Renal cortical epithelial cell (primary cell): ENCODE measurements at regions not wholly inside any gene's neighbourhood (a gene's known extent, or its start where the extent isn't known, plus 50 kb on each side); places are given as distances from the start of the nearest gene placed in this dataset.
A peak's percentile ranks its signal among the peaks of the same experiment; 100 is the strongest.
"Not testable (repeated sequence)": the region's sequence is repeated elsewhere in the genome, so short reads cannot be mapped to it uniquely, and the experiment has no call there.

ENCODE experiments used
- DNase-seq: peaks from one replicate; pipeline ENCODE4 v3.0.0-alpha.2; 2011; ENCODE audit warnings: low read depth

DNA sequence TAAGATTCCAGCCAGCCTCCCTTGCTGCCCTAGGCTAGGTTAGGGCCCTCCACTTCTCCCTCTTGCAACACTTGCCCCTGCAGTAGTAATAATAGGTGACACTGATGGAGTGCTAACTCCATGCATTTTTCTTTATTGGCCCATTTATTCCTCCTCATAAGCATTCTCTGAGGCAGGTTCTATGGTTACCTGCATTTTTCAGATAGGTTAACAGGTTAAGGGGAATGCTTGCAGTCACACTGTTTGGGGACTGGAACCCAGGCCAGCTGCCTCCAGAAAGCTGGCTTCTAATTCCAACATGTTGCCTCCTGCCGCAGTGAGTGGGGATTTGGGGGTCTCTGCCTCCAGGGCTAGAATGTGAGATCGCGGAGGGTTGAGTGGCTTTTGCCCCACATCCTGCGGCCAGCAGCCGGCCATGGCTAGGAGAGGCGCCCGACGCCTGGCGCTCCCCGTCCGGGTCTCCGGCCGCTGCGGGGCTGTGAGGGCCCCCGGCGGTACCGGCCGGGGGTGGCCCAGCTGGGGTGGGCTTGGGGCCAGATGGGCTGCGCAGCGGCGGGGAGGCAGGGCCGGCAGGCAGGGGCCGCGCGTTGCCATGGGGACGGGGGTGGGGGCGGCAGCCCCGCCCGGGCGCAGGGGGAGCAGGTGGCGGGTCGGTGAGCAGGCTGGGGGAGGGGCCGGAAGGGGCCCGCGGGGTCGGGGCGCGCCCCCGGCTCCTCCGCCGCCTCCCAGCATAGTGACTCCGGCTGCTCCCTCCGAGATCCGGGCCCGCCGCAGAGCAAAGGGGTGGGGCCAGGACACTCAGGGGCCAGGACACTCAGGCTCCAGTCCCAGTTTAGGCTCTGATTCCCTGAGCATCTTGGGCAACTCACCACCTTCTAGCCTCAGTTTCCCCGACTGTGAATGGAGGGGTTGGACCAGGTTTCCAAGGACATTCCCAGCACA is 68.4 kb upstream of the SSBP3 start:
- DNase-seq = no peak

DNA sequence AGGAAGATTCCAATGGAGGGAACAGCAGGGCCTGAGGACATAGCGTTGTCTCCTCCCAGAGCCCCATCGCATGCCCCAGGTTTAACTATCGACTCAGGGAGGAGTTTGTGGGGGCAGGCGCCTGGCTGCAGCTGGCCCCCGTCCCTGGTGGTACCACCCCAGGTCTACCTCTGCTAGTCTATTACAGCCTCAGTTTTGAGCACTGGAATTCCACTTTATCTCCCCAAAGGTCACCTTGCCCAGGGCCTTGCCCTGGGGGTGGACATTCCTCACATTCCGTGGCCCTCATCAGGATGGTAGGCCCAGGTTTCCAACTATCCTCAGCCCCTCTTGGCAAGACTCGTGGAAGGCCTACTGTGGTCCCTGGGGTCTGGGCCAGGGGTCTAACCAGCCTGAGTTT is 65.4 kb upstream of the SSBP3 start:
- no peak for DNase-seq

DNA sequence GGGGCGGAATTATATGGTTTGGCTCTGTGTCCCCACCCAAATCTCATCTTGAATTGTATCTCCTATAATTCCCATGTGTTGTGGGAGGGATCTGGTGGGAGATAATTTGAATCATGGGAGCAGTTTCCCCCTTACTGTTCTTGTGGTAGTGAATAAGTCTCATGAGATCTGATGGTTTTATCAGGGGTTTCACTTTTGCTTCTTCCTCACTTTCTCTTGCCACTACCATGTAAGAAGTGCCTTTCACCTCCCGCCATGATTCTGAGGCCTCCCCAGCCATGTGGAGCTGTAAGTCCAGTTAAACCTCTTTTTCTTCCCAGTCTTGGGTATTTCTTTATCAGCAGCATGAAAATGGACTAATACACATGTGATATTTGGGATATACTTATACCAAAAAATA is 63.2 kb upstream of the SSBP3 start:
- DNase-seq = not testable (repeated sequence)

DNA sequence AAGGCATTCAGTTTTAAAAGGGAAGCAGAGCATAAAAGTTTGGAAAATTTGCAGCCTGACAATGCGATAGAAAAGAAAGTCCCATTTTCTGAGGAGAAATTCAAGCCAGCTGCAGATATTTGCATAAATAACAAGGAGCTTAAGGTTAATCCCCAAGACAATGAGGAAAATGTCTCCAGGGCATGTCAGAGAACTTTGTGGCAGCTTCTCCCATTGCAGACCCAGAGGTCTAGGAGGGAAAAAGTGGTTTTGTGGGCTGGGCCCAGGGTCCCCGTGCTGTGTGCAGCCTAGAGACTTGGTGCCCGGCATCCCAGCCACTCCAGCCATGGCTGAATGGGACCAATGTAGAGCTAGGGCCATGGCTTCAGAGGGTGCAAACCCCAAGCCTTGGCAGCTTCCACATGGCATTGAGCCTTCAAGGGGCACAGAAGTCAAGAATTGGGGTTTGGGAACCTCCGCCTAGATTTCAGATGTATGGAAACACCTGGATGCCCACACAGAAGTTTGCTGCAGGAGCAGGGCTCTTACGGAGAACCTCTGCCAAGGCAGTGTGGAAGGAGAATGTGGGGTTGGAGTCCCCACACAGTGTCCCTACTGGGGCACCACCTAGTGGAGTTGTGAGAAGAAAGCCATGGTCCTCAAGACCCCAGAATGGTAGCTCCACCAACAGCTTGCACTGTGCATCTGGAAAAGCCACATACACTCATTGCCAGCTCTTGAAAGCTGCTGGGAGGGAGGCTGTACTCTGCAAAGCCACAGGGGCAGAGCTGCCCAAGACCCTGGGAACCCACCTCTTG is 62.3 kb upstream of the SSBP3 start:
- not testable (repeated sequence) for DNase-seq

DNA sequence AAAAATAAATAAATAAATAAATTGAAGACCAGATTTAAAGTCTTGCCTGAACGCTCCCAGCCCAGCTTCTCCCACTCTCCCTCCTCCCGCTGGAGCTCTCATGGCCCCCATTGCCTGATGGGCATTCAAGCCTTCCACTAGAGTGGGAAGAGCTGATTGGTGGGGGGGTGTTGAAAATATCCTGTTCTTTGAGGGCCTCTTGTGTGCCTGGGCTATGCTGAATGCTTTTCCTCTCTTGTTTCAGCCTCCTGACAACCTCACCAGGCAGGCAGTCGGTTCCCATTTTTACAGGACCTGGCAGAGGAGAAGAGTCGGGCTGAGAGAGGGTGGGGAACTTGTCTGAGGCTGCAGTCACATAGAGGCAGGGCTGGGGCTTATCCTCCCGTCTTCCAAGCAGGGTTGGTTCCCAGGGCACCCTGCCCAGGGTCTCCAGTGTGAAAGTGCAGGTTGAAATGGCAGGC is 59.2 kb upstream of the SSBP3 start:
- no peak for DNase-seq

DNA sequence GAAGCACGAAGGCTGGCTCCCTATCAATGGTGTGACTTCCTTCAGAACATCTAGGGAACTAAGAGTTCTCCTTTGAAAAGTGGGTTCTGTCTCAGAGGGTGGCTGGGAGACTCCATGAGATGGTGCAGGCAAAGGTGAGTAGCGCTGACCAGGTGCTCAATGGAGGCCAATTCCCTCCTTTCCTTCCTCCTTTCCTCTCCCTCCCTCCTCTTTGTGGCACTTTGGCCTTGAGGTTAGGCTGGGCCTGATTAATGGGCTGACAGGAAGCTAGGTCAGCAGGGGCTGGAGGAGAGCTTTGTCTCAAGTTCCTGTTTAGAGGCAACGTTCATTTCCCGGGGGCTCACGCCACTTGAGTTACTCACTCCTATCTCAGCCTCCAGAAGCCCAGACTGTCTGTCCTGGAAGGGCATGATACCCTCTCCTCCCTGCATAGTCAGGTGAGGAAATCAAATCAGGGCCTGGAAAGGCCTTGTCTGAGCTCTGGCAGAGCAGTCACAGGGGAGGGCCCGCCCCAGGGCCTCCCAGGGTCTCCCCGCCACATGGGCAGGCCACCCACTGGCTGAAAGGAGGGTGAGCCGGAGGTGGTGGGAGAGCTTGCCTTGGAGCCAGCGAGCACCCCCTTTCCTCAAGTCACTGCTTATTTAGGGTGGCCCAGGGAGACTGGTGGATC is 58.4 kb upstream of the SSBP3 start:
- DNase-seq = peak; percentile 19

DNA sequence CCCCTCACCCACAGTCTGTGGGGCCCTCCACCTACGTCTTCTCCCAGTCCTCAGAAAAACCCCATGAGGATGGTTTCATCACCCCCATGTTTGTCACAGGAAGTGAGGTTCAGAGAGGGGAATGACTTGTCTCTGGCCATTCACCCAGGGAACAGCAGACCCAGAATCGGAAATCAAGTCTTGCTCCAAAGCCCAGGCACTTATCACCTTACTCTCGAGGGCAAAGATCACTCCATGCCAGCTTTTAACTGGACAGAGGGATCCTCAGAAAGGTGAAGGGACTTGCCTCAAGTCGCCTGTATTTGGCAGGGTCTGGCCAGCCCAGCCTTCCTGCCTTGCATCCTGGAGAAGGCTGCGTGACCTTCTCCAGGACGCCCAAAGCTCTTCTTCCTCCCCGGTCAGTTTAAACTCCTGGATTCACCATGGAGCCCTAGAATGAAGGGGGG is 57.9 kb upstream of the SSBP3 start:
- no peak for DNase-seq

DNA sequence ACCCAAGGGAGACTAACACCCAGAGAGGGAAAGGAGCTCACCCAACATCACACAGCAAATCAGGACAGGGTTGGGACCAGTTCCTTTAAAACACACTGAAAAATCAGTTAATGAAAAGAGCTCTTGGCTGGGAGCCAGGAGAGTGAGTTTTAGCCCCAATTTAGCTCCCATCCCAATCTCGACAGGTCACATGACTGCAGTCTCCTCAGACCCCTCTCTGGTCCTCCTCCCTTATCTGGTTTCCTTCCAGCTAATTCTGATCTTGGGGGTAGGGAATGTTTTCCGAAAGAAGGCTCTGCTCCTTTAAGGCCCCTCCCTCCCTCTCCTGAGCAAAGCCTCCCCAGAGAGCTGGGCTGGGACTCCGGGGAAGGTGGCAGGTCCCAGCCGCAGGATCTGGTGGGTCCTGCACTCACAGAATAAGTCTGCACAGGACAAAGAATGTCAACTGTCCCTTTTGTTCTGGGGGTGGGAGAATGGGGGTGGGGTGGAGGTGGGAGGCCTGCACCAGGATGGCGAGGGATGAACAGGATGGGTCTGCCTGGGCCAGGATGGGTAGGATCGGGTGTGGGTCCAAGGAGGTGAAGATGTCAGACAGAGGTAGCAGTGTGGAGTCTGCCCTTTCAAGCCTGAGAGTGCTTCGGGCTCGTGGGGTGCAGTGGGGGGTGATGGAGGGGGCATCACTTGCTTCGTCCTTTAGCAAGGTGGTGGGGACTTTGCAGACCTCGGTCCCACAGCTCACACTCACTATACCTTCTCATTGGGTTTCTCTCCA is 57.3 kb upstream of the SSBP3 start:
- no peak for DNase-seq

DNA sequence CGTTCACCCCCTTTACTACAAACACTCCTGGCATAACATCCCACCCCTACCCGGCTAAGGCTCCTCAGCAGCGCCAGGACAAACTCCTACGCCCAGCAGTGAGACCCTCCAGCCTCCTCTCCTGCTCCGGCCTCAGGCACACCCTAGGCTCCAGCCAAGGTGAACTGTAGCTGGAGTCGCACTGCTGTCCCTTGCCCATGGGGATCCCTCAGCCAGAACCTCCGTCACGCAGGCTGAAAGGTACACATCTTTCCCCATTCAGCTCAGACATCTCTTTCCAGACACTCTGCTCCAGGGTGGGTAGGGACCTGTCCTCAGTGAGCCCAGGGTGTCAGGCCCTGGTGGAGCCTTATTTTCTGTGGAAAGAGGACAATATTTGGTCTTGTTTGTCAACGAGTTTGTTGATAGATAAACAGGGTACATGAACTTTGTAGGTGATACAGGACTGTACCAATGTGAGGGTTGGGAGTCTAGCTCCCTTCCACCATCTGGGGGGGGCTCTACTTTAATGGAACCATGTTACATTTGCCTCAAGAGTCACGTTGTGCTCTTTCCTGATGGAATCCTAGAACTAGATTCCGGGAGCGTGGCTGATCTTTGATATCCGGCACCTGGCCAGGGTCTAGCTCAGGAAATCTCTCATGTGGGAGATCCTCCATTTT is 56.5 kb upstream of the SSBP3 start:
- DNase-seq = no peak

DNA sequence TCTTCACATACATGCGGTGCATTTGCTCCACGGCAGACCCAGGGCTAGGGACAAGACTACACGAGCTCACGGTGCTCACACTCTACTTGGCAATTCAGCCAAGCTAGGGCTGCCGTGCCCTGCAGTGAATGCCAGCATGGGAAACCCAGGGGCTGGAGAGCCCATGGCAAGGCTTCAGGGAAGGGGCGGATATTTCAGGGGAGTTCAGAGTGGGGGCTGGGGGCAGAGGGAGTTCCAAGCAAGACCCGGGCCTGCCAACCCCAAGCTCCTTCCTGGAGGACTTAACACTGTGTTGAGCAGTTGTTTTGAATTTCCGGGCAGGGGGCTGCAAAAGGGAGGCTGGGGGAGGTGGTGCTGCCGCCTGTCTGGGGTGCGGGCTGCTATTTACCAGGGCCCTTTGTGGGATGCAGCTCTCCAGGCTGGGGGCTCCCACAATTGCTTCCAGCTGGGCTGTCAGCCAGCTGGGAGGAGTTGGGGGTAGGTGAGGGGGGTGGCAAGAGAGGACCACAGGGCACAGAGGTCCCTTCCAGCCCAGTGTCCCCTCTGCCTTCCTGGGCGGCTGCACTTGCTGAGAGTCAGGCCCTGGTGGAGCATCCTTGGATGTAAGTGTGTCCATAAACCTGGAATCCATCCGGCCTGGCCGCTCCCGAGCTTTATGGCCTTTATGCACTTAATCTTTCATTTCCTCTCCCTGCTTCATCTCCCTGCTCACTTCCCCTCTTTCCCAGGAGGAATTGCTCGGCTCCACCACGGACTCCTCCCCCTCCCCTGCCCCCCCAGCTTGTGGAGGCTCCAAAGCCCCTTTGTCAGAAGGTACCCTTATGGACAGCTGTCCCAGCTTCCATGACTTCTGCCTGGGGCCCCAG is 55.8 kb upstream of the SSBP3 start:
- DNase-seq = no peak

DNA sequence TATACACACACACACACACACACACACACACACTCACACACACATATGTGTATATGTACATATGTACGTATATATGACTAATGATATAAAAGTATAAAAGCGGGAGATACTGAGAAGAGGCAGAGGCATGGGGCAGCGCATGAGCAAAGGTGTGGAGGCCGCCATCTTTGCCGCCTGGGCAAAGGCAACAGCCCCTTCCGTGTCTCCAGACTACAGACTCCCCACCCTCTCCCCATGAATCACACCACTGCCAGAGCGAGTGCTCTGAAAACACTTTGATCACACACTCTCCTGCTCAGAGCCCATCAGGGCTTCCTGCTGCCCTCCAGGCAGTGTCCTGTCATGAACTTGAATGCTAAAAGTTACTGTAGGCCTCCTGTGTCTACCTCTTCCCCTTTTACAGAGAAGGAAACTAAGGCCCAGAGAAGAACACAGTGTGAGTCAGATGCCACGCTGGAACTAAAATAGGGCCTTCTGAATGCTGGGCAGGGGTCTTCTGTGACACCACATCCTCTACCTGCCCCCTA is 54.7 kb upstream of the SSBP3 start:
- DNase-seq = no peak

DNA sequence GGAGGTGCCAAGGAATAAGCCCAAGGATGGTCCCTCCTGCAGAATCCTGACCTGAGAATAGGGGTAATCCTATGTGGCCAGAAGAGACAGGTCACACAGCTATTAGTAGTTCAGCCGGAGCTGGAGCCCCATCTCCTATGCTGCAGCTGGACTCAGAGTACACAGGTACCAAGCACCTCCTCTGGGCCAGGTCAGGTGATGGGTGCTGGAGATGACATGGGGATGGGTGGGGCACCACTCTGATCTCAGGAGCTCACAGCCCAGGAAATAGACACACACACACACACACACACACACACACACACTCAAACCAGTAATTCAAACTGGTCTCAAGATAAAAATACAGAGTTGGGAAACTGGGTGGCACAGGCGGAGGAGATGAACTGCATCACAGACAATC is 54.2 kb upstream of the SSBP3 start:
- DNase-seq = no peak

DNA sequence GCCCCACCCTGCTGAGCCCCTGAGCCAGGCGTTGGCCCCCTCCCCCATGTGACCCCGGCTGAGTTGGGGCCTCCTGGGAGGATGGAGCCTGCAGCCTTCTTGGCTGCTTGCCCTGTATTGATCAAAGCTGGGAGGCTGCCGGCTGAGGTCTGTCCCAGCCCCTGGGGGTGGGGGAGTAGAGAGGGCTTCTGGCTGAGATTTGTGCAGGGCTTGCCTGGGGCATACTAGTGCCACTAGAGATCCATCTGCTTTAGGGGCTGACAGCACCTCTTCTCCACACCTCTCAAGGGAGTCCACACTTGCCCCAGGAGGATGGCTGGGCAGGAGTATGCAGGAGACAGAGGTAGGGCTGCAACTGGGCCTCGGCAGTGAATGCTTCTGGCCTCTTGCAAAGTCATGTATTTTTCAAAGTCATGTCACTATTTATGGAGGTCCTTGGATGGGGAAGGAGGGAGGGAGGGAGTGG is 53.6 kb upstream of the SSBP3 start:
- no peak for DNase-seq

DNA sequence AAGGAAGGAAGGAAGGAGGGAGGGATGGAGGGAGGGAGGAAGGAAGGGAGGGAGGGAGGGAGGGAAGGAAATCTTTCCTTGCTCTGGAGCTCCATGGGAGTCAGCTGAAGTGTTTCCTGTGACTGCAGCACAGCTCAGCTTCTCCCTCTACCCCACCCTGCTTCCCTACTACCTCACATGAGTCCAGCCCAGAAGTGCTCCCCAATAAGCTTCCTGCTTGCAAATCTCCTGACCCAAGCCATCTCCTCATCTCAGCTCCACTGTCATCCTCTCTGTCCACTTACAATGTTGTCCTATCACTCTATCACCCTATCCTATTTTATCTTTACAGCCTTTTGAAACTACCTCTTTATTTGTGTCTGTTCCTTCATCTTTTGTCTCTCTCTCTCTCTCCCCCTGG is 52.9 kb upstream of the SSBP3 start:
- no peak for DNase-seq

DNA sequence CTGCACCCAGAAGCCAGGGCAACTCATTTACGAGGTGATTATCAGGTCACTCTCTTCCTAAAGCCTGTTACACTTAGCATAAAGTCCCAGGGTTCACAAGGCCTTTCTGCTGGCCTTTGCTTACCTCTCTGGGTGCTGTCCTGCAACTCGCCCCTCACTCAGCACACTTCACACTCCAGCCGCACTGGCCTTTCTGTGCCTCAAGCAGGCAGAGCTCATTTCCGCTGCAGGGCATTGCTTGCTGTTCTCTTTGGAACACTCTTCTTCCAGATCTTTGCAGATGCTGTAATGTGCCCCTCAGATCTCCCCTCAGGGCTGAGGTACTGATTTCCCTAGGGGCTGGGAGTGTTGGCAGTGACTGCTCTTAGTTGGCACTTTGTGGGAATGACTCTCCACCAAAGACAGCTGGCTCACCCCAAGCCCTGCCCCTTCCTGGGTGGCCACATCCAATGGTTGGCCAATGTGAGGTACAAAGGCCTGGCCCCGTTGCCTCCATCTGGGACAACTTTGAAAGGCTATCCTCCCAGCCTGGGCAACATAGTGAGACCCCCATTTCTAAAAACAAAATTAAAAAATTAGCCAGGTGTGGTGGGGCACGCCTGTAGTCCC is 50.8 kb upstream of the SSBP3 start:
- DNase-seq = no peak

DNA sequence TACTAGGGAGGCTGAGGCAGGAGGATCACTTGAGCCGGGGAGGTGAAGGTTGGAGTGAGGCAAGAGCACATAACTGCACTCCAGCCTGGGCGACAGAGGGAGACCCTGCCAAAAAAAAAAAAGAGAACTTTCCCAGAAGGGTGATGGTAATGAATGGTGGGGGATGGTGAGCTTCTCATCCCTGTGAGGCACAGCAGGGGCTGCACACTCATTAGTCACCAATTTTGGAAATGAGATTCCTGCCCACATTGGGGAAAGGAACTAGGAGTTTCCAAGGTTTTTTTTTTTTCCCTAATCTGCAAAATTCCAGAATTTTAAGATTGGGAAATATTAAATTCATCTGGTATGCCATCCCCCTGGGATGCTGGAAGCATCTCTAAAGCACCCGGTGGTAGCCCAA is 50.2 kb upstream of the SSBP3 start:
- no peak for DNase-seq
